ENCODE measurements at regions not wholly inside any gene's neighbourhood (a gene's known extent, or its start where the extent isn't known, plus 50 kb on each side); places are given as distances from the start of the nearest gene placed in this dataset.
"Not testable (repeated sequence)": the region's sequence is repeated elsewhere in the genome, so short reads cannot be mapped to it uniquely, and the experiment has no call there.

DNA sequence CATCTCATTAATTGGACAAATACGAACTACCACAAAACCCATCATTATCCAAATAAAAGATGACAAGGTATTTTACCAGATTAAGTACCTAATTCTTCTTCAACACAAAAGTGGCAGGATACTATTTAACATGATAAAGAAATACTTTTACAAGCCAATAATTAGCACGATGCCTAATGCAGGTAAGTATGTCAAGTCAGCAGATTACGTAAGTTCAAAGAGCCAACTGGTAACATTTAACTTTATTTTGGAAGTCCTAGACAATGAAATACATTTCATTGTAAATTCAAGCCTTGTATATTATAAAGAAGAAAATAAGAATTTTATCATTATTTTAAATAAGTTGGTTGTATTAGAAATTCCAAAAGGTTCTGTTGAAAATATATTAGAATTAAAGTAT, 535.3 kb upstream of the SOX9 start:
- H3K4me1 Mint-ChIP-seq (ENCODE audit: low read depth), result no peaks in the 10 kb centered on the region
- no peaks in the 10 kb centered on the region for H3K27me3 Mint-ChIP-seq
- H3K9me3 Mint-ChIP-seq, result no peaks in the 10 kb centered on the region
- no peak for DNase-seq
- no peak overlapping the region for H3K4me3 Mint-ChIP-seq
- H3K36me3 Mint-ChIP-seq, result no peaks in the 10 kb centered on the region
- H3K27ac Mint-ChIP-seq, result no peak overlapping the region
- ChIA-PET POLR2A (no interaction called here), CTCF (no interaction called here)
- intact Hi-C loops (cut with micrococcal nuclease), result no loop called here

DNA sequence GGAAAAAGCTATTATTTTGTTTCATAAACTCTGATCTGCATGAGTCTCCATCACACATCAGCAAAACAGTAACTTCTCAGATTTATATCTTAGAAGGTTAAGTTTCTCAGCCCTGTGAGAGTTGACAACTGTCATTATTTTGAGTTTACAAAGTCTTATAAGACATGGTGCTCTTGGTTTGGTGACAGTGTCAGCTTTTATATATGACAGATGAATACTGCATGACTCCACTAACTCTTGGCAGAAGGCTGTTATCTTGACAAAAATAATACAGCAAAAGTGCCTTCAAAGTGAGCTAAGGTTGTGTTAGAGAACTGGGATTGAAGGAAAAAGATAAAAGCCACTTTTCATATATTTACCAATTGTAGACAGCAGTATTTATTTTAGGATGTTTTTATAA, 528.4 kb upstream of the SOX9 start:
- H3K9me3 Mint-ChIP-seq, result no peaks in the 10 kb centered on the region
- H3K4me3 Mint-ChIP-seq, result no peak overlapping the region
- ChIA-PET POLR2A (interaction anchor here (0.6 kb wide), 1 partner anchor 14 kb away, joined by 3 read pairs; no protein-coding TSS in a partner anchor), CTCF (no interaction called here)
- no peak for DNase-seq
- H3K4me1 Mint-ChIP-seq (ENCODE audit: low read depth), result no peaks in the 10 kb centered on the region
- no peaks in the 10 kb centered on the region for H3K36me3 Mint-ChIP-seq
- no peaks in the 10 kb centered on the region for H3K27me3 Mint-ChIP-seq
- H3K27ac Mint-ChIP-seq, result no peak overlapping the region
- intact Hi-C loops (cut with micrococcal nuclease), result no loop called here

DNA sequence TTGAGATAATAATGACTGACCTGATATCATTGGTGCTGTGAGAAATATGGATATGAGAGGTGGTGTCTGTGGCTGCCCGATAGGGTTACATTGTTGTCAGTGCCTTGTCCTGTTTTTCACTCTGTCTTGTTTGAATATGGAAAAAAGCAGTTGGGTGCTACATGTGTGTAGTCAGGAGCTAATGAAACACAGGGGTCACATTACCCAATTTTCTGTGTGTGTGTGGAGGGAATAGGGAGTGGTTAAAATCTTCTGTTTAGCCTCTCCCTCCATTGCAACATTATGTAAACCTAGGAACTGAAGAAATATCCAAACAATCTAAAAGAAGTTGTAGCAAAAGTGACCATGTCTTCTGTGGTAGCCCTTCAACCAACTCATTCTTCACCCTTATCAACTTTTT, 527.7 kb upstream of the SOX9 start:
- CTCF ChIA-PET, result no interaction called here
- no peaks in the 10 kb centered on the region for H3K4me1 Mint-ChIP-seq (ENCODE audit: low read depth)
- no peak overlapping the region for H3K27ac Mint-ChIP-seq
- no peaks in the 10 kb centered on the region for H3K36me3 Mint-ChIP-seq
- H3K27me3 Mint-ChIP-seq, result no peaks in the 10 kb centered on the region
- POLR2A ChIA-PET, result no interaction called here
- no peaks in the 10 kb centered on the region for H3K9me3 Mint-ChIP-seq
- intact Hi-C loops (cut with micrococcal nuclease), result no loop called here
- H3K4me3 Mint-ChIP-seq, result no peak overlapping the region
- no peak for DNase-seq

DNA sequence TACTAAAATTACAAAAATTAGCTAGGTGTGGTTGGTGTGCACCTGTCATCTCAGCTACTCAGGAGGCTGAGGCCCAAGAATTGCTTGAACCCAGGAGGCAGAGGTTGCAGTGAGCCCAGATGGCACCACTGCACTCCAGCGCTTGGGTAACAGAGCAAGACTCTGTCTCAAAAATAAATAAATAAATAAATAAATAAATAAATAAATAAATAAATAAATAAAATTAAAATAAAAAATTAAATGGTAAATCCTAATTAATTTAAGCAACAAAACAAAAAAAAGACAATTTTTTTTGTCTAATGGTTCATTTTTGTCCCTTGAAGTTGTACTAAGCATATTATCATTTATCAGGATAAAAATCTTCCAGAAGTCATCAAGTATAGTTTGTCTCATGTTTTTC, 521.2 kb upstream of the SOX9 start:
- H3K4me3 Mint-ChIP-seq; intact Hi-C loops (cut with micrococcal nuclease); CTCF ChIA-PET; H3K9me3 Mint-ChIP-seq; H3K36me3 Mint-ChIP-seq; H3K4me1 Mint-ChIP-seq (ENCODE audit: low read depth); H3K27me3 Mint-ChIP-seq; H3K27ac Mint-ChIP-seq; DNase-seq; POLR2A ChIA-PET: not testable (repeated sequence)

DNA sequence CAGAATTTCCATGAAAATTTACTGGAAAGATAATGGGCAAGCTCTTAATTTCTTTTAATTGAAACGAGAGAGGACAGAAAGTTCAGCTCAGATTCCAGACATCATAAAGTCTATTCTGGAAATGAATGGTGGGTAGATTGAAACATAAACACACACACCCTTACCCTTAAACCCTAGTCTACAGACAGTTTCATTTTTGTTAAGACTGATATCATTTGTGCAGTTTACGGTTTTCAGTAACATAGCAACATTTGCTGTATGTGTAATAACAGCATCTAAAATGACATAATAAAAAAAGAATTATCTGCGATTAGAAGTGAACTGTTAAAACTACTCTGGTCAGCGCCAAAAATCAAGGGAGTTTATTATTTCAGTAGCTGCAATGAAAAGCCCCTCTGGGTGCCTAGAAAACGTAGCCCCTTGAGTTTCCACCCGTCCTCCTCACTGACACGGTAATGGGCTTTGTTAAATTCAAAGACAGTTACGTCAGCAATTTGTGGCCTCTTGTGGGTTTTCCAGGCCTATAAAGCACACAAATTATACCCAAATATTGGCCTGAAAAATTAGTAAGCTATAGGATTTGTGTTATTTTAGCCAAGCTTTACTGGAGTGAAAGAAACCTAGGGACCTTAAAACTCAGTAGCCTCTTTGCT, 520.6 kb upstream of the SOX9 start:
- POLR2A ChIA-PET, result no interaction called here
- Mint-ChIP-seq H3K27ac (no peak overlapping the region), H3K9me3 (no peaks in the 10 kb centered on the region), H3K36me3 (no peaks in the 10 kb centered on the region), H3K27me3 (no peaks in the 10 kb centered on the region), H3K4me1 (ENCODE audit: low read depth) (no peaks in the 10 kb centered on the region), H3K4me3 (no peak overlapping the region)
- intact Hi-C loops (cut with micrococcal nuclease), result no loop called here
- CTCF ChIA-PET, result no interaction called here
- no peak for DNase-seq

DNA sequence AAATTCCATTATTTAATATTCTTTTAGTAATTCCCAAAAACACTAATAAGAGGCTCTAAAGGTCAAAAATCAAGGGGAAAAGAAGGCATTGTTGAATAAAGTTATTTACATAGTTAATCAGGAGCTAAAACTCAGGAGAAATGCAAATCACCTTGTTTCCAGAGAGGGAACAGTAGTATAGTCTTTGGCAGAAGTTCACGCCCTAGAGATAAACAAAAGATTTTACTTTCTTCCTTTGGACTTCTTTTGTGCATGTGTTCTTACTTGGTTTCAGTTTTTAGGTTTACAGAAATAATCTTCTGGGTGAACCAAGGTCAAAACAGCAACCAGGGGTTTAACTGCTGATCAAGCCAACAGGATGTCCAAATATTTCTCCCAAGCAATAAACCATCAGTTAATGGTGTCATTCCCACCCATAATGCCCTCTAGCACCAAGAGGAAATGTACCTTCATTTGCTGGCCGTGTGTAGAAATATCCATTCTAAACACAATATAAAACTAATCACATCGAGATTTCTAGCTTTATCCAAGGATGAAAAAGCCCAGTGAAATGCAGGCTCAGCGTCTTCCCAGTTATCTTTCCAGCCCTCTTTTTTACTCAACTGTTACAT, 518.8 kb upstream of the SOX9 start:
- no peak for DNase-seq
- POLR2A ChIA-PET, result no interaction called here
- Mint-ChIP-seq H3K36me3 (no peaks in the 10 kb centered on the region), H3K4me1 (ENCODE audit: low read depth) (no peaks in the 10 kb centered on the region), H3K9me3 (no peaks in the 10 kb centered on the region), H3K4me3 (no peak overlapping the region), H3K27ac (no peak overlapping the region), H3K27me3 (no peaks in the 10 kb centered on the region)
- intact Hi-C loops (cut with micrococcal nuclease), result no loop called here
- CTCF ChIA-PET, result no interaction called here

DNA sequence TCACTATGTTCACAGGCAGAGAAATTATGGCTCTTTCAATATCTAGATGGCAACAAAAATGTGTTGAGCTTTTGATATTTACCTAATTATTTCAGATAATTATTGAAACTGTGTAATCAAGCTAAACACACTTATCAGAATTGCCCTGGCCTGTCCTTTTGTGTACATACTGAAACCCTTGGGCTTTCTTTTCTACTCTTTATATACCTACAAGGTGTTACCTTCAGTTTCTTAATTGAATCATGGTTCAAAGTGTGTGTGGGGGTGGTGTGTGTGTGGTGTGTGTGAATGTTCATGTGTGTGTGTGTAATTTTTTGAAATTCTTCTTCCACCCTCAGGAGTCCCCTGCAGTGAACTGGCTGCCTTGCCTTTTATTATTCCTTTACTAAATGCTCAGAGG, 506.8 kb upstream of the SOX9 start:
- CTCF ChIA-PET, result no interaction called here
- Mint-ChIP-seq H3K4me3 (no peak overlapping the region), H3K4me1 (ENCODE audit: low read depth) (no peaks in the 10 kb centered on the region), H3K9me3 (peaks cover 25% of the 10 kb centered on the region), H3K36me3 (no peaks in the 10 kb centered on the region), H3K27me3 (no peaks in the 10 kb centered on the region), H3K27ac (no peak overlapping the region)
- intact Hi-C loops (cut with micrococcal nuclease), result no loop called here
- POLR2A ChIA-PET, result no interaction called here
- no peak for DNase-seq

DNA sequence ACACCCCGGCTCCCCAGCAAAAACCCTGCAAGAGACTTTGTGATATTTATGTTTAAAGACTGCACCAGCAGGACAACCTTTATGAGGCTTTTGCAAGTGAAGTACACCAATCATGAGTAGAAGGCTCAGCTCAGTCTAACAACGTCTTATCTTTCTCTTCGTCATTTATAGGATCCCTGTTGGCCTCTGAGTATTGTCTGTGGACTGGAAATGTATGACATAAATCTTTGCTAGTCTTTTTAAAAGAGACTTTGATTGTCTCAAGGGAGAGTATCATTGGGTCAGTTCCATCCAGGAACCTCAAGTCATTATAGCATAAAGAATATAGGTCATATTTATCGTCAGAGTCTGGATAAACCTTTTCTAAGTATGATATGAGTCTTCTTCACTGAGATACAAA, 505.0 kb upstream of the SOX9 start:
- no peak overlapping the region for H3K4me3 Mint-ChIP-seq
- no peaks in the 10 kb centered on the region for H3K27me3 Mint-ChIP-seq
- H3K9me3 Mint-ChIP-seq, result peaks cover 32% of the 10 kb centered on the region
- POLR2A ChIA-PET, result no interaction called here
- no peaks in the 10 kb centered on the region for H3K36me3 Mint-ChIP-seq
- intact Hi-C loops (cut with micrococcal nuclease), result no loop called here
- no peaks in the 10 kb centered on the region for H3K4me1 Mint-ChIP-seq (ENCODE audit: low read depth)
- H3K27ac Mint-ChIP-seq, result no peak overlapping the region
- CTCF ChIA-PET, result no interaction called here
- DNase-seq, result no peak

DNA sequence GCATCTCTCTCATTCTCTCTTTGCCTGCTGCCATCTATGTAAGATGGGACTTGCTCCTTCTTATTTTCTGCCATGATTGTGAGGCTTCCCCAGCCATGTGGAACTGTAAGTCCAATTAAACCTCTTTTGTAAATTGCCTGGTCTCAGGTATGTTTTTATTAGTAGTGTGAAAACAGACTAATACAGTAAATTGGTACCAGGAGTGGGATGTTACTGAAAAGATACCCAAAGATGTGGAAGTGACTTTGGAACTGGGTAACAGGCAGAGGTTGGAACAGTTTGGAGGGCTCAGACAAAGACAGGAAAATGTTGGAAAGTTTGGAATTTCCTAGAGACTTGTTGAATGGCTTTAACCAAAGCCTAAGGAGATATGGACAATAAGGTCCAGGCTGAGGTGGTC, 503.1 kb upstream of the SOX9 start:
- H3K9me3 Mint-ChIP-seq, result peaks cover 34% of the 10 kb centered on the region
- intact Hi-C loops (cut with micrococcal nuclease); DNase-seq; H3K4me3 Mint-ChIP-seq; H3K27me3 Mint-ChIP-seq; H3K36me3 Mint-ChIP-seq; H3K4me1 Mint-ChIP-seq (ENCODE audit: low read depth); CTCF ChIA-PET; POLR2A ChIA-PET; H3K27ac Mint-ChIP-seq: not testable (repeated sequence)

DNA sequence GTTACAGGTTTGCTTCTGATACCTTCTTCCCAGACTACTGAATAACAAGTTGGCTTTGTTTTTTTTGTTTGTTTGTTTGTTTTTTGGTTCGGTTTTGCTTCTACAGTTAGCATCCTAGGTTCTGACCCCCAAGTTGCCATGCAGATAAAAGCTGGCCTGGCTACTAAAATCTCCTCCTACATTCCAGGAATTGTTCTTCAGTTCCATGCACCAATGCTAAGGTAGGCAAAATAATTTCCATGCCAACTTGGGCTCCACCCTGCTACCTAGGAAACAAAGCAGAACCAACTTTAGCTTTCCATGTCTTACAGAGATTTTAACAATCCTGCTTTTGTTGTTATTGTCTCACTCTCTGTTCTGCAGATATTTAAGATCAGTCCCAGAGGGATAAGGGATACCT, 495.5 kb upstream of the SOX9 start:
- H3K27ac Mint-ChIP-seq, result no peak overlapping the region
- ChIA-PET POLR2A (interaction anchor here (0.6 kb wide), 1 partner anchor 532 kb away, joined by 3 read pairs; no protein-coding TSS in a partner anchor), CTCF (no interaction called here)
- no peak overlapping the region for H3K4me3 Mint-ChIP-seq
- no peaks in the 10 kb centered on the region for H3K36me3 Mint-ChIP-seq
- no peaks in the 10 kb centered on the region for H3K4me1 Mint-ChIP-seq (ENCODE audit: low read depth)
- DNase-seq, result no peak
- peaks cover 14% of the 10 kb centered on the region for H3K9me3 Mint-ChIP-seq
- H3K27me3 Mint-ChIP-seq, result no peaks in the 10 kb centered on the region
- intact Hi-C loops (cut with micrococcal nuclease), result no loop called here

DNA sequence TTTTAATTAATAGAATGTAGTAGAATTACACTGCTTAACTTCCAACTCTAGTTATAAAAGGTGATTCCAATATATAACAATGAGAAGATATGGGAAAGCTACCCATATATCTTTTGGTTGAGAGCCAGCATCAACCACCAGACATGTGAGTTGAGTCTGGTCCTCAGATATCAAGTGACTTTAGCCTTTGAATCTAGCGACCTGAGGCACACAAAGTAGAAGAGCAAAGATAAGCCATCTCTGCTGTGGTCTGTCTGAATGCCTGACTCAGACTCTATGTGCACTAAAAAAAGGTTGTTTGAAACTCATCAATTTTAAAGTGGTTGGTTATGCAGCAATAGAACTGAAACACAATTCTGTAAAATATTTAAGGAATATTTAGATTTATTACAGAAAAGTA, 492.5 kb upstream of the SOX9 start:
- Mint-ChIP-seq H3K4me3 (no peak overlapping the region), H3K9me3 (peaks cover 9% of the 10 kb centered on the region), H3K4me1 (ENCODE audit: low read depth) (no peaks in the 10 kb centered on the region), H3K27ac (no peak overlapping the region), H3K36me3 (no peaks in the 10 kb centered on the region), H3K27me3 (no peaks in the 10 kb centered on the region)
- POLR2A ChIA-PET, result no interaction called here
- no peak for DNase-seq
- intact Hi-C loops (cut with micrococcal nuclease), result no loop called here
- CTCF ChIA-PET, result no interaction called here

DNA sequence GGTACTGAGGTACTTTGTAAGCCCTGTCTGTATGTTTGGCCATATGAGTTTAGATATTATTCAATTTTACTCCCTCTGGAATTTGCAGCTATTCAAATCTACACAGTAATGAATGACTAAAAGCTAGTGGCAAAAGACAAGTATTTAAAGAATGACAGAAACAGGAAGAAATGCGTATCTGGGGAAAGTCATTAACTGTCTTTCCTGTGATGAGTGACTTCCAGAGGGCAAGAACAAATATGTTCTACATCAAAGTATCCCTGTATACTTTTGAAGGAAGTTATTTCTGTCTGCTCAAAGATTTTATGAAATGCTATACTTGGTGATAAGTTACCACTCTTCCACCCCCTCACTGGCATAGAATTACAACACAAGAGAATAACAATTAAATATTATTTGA, 489.3 kb upstream of the SOX9 start:
- POLR2A ChIA-PET, result no interaction called here
- no peak for DNase-seq
- H3K9me3 Mint-ChIP-seq, result peaks cover 7% of the 10 kb centered on the region
- no peaks in the 10 kb centered on the region for H3K4me1 Mint-ChIP-seq (ENCODE audit: low read depth)
- no peaks in the 10 kb centered on the region for H3K27me3 Mint-ChIP-seq
- intact Hi-C loops (cut with micrococcal nuclease), result no loop called here
- no peaks in the 10 kb centered on the region for H3K36me3 Mint-ChIP-seq
- no peak overlapping the region for H3K4me3 Mint-ChIP-seq
- H3K27ac Mint-ChIP-seq, result no peak overlapping the region
- CTCF ChIA-PET, result no interaction called here

DNA sequence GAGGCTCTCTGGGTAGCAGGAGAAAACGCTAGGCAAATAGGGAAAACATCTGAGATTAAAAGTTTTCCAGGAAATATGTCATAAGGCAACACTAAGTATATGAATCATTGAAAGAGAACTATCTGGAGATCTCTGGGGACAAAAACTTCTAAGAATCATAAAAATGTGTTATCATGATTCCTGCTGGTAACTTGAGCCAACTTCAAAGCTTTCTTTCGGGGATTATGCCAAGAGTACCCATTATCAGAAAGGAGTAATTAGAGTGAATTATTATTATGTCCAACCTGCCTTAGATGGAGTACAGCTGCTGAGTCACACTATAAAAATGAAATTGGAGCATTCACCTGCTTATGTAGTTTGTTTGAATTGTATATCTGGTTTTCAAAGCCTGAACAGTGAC, 488.5 kb upstream of the SOX9 start:
- ChIA-PET CTCF (no interaction called here), POLR2A (no interaction called here)
- Mint-ChIP-seq H3K4me3 (no peak overlapping the region), H3K9me3 (peaks cover 7% of the 10 kb centered on the region), H3K36me3 (no peaks in the 10 kb centered on the region), H3K4me1 (ENCODE audit: low read depth) (no peaks in the 10 kb centered on the region), H3K27me3 (no peaks in the 10 kb centered on the region), H3K27ac (no peak overlapping the region)
- DNase-seq, result no peak
- intact Hi-C loops (cut with micrococcal nuclease), result no loop called here
